Right forelimb (tissue), 1 donor: ENCODE measurements at regions not wholly inside any gene's neighbourhood (a gene's known extent, or its start where the extent isn't known, plus 50 kb on each side); places are given as distances from the start of the nearest gene placed in this dataset.

Experiments
- DNase-seq: peaks from one replicate; pipeline ENCODE4 v3.0.0-alpha.2; 2018

GRCh38 chr2:221095356-221095755, 476.7 kb downstream of the EPHA4 start:
- DNase-seq, result no peak

DNA sequence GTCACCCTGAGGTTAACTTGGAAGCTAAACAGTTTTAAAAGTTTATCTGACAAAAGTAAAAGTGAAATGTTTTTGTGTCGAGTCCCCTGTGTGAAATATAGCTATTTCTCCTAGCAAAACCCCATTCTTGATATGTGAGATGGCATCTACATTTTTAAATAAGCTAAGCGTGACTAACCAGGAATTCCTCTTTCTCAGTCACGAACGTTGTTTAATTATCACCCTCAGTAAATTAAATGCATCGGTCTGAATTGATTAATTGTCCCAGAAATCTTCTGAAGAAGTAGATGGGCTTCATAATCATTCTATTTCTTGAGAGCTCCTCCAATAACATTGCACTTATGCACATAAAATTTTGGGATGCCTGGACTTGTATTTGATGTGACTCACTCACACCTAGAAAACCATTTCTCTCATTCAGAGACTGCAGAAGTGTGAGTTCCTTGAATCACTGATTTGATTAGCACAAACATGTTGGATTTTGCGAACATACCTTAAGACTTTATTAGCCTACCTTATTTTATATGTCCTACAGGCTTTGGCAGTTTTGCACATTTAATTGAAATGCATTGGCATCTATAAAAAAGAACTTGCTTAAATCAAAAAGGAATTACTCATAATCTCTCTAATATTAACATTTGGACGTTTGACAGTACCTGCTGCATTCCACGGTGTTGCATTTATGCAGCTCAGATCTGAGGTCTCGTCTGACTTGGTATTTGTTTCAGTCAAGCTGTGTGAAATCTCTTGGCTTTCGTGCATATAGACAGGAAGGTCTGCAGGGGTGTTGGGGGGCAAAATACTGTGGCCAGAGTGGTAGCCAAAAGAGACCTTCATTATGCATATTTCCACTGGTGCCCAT, 475.2 kb downstream of the EPHA4 start:
- DNase-seq, result no peak

DNA sequence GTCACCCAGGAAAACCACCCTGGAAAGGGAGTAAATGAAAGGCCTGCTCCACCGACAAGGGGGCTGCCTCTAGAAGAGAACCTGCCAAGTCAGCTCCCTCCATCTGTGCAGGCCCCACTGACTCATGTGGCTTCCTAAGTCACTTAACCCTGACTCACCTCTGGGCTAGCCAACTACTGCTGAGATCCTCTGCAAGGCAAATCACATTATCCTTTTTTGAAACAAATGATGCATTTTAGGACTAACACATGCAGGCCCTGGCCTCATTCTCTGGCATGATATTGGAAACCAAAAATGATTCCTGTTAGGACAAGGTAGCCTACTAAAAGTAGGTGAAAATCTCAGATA, 474.6 kb downstream of the EPHA4 start:
- DNase-seq, result no peak

GRCh38 chr2:221097949-221098348, 474.2 kb downstream of the EPHA4 start:
- no peak for DNase-seq

DNA sequence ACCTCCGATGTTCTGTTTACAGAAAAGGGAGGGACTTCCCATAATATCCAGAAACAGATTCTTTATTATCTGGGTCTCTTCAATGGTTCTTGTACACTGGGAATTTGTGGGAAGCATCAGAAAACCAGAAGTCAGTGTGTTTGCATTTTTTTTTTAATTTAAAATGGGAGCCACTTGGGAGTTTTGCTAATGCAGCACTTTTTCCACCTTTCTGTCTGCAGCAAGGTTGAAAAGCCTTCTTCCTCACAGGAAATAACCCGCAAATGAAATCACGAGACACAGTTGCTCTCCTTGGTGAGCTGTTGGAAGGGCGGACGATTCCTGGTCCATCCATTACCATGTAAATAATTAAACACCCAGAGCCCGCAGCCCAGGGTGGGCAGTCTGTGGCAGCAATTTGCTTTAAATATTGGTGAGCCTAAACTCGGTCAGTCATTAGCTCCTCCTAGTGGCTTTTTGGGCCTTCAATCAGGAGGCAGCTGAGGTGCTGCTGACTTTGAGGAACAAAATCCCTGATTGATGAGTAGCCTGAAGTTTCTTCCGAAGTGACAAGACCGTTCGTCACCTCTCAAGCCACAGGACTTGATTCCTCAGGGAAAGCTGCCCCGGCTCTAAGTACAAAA, 471.5 kb downstream of the EPHA4 start:
- no peak for DNase-seq

DNA sequence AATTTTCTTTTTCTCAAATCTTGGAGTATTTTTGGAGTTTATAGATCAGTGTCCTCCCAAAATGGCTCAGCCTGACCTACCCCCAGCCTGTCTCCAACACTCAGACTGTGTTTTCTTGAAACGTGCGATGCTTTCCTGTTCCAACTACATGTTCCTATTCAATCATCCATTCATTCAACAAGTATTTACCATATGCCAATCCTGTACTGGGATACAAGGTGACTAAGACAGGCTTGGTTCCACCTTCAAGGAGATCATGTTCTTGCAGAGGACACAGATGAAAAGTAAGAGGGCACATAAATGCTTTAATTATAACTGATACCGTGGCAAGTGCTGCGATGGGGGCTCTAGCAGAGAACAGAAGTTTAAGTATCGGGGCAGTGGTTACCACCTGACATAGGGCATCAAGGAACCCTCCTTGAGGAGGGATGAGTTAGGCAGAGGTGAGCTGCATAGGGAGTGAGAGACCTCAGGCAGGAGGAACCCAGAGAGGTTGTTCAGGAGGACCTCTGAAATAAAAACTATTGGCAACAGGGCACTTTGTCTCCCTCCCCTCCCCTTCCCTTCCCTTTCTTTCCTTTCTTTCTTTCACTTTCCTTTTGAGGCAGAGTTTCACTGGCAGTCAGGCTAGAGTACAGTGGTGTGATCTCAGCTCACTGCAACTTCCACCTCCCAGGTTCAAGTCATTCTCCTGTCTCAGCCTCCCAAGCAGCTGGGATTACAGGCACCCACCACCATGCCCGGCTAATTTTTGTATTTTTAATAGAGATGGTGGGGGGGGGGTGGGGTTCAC, 469.0 kb downstream of the EPHA4 start:
- DNase-seq, result no peak

- DNase-seq, result no peak
These were observed 468.2 kb downstream of the EPHA4 start for GRCh38 chr2:221103930-221104329.

GRCh38 chr2:221104361-221104811, 467.7 kb downstream of the EPHA4 start:
- peak; percentile 86 for DNase-seq

DNA sequence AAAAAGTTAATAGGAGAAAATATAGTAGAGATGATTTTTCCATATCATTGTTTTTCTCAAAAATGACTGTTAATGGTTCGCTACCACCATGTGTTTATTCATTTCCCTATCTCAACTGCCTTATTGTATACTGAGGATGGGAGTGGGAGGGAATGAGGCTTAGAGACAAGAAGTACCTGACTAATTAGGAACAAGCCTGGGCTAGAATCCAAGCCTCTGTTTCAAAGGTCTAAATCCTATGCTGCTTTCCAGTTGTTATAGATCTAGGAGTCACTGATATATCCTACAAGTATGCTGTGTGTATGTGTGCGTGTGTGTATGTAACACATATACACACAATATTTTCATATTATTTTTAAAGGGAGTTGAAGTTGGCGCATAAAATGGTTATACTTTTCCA, 465.9 kb downstream of the EPHA4 start:
- no peak for DNase-seq

DNA sequence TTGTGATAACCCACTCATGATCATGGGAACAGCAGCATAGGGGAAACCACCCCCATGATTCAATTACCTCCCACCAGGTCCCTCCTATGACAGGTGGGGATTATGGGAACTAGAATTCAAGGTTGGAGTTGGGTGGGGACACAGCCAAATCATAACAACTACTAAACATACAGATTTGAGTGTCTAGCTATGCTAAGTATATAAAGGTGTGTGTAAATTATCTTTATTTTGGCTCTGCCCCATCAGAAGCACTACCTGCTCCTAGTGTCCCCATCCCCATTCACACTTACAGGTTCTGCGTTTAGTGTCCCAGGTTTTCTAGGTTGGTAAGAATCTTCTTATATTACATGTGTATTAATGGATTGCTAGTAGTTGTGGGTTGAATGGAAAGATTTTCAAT, 464.7 kb downstream of the EPHA4 start:
- no peak for DNase-seq

DNA sequence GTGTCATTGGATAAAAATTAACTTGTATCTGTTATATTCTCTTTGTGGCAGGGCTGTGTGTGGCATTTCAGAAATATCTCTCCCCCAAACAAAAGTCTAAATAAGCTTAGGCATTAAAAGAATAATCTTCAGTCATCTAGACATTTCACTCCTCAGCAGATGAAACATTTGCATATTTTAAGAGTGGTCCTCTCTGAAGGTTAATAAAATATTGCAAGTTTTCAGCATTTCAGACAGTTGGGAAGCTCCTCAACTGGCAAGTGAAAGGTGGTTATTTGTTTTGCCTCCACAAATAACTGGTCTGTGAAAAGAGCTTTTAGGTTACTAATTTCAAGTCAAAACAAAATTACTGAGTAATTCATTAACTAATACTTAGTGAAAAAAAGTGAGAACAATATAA, 462.6 kb downstream of the EPHA4 start:
- no peak for DNase-seq

DNA sequence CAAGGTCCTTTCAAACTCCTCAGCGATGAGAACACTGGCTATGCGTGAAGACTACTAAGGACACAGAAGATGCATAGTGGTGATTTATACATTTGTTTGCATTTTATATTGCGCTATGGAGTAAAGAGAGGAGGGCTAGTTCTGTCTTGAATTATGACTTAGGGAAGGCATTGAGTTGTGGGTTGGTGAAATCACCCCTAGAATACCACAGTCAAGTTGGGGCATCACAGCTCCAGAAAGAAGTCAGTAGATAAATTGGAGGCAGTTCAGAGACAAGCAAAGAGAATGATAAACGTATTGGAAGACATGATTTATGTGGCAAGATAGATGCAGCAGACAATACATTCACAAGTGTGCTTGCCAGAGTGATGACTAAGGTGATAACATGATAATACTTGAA, 460.4 kb downstream of the EPHA4 start:
- DNase-seq, result no peak

DNA sequence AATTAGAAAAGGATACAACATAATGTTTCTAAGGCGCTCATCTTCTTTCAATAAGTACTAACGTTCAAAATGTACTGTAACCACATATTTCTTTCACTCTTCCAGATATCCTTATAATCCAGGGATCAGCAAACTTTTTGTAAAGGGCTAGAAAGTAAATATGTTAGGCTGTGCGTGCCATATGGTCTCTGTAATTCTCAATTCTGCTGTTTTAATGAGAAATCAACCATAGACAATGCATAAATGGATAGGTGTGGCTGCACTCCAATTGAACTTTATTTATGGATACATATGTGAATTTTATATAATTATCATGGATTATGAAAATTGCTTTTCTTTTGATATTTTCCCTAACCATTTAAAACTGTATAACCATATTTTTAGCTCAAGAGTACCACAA, 459.4 kb downstream of the EPHA4 start:
- DNase-seq, result no peak

- no peak for DNase-seq
These were observed 456.2 kb downstream of the EPHA4 start for GRCh38 chr2:221115944-221116343.

GRCh38 chr2:221120643-221121042, 451.5 kb downstream of the EPHA4 start:
- DNase-seq, result no peak

DNA sequence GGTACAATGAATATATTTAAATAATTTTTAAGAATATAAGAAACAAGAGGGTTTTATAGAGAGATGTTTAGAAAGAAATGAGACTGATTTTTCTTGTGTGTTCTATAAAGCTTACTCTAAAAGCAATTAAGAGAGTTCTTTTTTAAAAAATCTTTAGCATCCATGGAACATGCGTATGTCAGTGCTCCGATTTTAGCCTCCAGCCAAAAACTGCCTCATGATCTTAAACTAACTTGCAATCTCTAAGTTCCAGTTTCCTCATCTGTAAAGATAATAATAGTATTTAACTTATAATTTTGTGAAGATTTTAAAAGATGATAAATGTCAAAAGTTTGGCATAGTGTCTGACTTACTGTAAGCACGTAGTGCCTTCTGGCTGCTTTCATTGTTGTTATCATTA, 448.7 kb downstream of the EPHA4 start:
- no peak for DNase-seq

DNA sequence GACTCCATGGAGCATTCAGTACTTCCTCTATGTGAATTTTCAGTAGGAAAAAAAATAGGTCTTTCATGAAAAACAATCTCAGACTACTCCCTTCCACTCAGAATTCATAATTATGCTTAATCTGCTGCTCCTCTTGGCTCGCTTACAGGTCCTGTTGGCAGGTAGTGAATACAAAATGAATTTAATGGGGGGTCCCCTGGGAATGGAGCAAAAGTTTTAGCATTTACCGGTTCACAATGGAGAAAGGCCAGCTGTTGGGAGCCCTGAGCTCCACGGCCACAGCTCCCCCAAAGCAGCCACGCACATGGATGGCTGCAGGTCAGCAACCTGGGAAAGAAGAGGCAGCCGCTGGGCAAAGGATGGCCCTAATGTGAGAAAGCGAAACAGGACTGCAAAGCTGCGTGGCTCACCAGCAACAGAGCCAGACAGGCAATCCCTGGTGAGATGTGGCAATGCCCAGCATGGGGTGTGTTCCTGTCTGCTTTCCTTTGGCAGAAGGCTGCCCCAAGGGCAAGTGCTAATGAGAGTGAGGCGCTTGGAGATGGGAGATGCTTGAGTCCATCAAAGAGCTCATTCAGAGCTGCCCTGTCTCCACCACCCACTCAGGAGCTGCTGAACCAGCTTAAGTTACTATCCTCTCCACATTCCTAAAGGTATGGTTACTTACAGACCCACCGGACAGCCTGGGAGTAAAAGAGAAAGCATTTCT, 447.4 kb downstream of the EPHA4 start:
- DNase-seq, result no peak

GRCh38 chr2:221125691-221126090, 446.4 kb downstream of the EPHA4 start:
- no peak for DNase-seq

- DNase-seq, result no peak
These were observed 442.4 kb downstream of the EPHA4 start for GRCh38 chr2:221129657-221130056.

GRCh38 chr2:221130431-221130830, 441.7 kb downstream of the EPHA4 start:
- no peak for DNase-seq

DNA sequence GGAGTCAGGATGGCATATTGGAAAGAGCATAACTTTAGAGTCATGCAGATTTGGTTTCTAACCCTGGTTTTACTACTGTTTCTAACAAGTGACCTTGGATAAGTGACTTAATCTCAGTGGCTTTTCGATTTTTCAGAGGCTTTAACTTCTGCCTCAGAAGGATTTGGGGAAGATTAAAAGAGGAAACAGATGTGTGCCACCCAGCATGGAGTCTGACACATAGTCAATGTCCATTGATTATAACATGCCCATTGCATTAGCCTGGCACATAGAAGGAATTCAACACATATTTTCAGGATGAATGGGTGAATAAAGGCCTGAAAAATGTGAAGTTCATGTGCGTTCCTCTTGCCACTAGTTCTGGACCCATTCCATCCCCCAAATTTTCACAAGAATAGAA, 438.2 kb downstream of the EPHA4 start:
- no peak for DNase-seq

DNA sequence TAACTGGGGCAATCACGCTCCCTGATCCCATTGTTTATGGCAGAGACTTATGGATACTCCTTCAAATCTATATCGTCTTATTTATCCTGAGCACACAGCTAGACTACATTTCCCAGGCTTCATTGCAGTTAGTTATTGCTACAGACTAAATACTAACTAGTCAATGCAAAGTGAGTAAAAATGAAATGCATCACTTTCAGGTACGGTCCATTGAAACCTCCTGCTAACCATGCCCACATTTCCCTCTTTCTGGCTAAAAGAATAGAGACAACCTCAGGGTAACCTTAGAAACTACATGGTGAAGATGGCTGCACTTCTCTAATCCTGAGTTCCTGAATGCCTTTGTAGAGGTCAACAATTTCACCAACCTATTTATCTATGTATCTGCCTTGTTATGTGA, 437.4 kb downstream of the EPHA4 start:
- no peak for DNase-seq

GRCh38 chr2:221135699-221136098, 436.4 kb downstream of the EPHA4 start:
- DNase-seq, result no peak
